Panc1 (cell line): ENCODE measurements at regions not wholly inside any gene's neighbourhood (a gene's known extent, or its start where the extent isn't known, plus 50 kb on each side); places are given as distances from the start of the nearest gene placed in this dataset.

ENCODE experiments used
- ATAC-seq: fragments of 200-7000 bp; cut with Tn5 transposase; 2 replicates; pipeline ENCODE4 v1.9.1; 2020; ENCODE audit warnings: mild to moderate bottlenecking, moderate library complexity
- BruUV-seq: library from RNA; stranded (reverse); fragments of 400-500 nt; replicated peaks from 2 replicates; lab custom pipeline; 2021; lab: Mats Ljungman, UMichigan
- CTCF ChIA-PET: fragments of 300-600 bp; sonication (Branson Sonifier 250); formaldehyde crosslinking; loops from one replicate; lab custom pipeline; 2022; ENCODE audit warnings: antibody characterized with exemption; lab: Charles Lee
- POLR2A ChIA-PET: fragments of 300-600 bp; sonication (Branson Sonifier 250); formaldehyde crosslinking; loops from one replicate; lab custom pipeline; 2022; ENCODE audit warnings: antibody characterized with exemption; lab: Charles Lee
- DNase-seq: peaks from one replicate; pipeline ENCODE4 v3.0.0-alpha.2; 2010; ENCODE audit warnings: low read depth, low spot score
- H3K27ac ChIP-seq: 2 replicates; pipeline ENCODE4 v1.5.1; 2011; ENCODE audit warnings: mild to moderate bottlenecking, low read length, inconsistent platforms
- H3K27me3 ChIP-seq: fragments of 200-500 bp; sonication (Bioruptor generic); 2 replicates; pipeline ENCODE4 v1.6.0; 2014; ENCODE audit warnings: low read length, inconsistent platforms; ENCODE audit not compliant: control insufficient read depth, insufficient read depth
- H3K36me3 ChIP-seq: fragments of 200-500 bp; sonication (Bioruptor generic); 2 replicates; pipeline ENCODE4 v1.5.1; 2014; ENCODE audit warnings: inconsistent platforms, mild to moderate bottlenecking, low read length, moderate library complexity; ENCODE audit not compliant: control insufficient read depth, insufficient read depth
- H3K4me1 ChIP-seq: 2 replicates; pipeline ENCODE4 v1.5.1; 2011; ENCODE audit warnings: inconsistent platforms, mild to moderate bottlenecking, low read length, moderate library complexity; ENCODE audit not compliant: control insufficient read depth, insufficient read depth
- H3K4me3 ChIP-seq, 2 experiments: 2 replicates each; pipeline ENCODE4 v1.5.1; 2011 to 2012; ENCODE audit warnings: low read depth in 2 of 2, low read length in 2 of 2, mild to moderate bottlenecking in 2 of 2, inconsistent platforms in 1 of 2, moderate library complexity in 1 of 2
- H3K9me3 ChIP-seq: fragments of 200-500 bp; sonication (Bioruptor generic); 2 replicates; pipeline ENCODE4 v1.5.1; 2014; ENCODE audit warnings: low read depth, mild to moderate bottlenecking, inconsistent platforms, low read length, moderate library complexity; ENCODE audit not compliant: control insufficient read depth, insufficient read depth
- POLR2AphosphoS5 ChIP-seq: IDR thresholded peaks from 2 replicates; pipeline ENCODE4 v1.6.1; 2012; ENCODE audit warnings: mild to moderate bottlenecking, low read depth, low read length, moderate library complexity
- SIN3A ChIP-seq: IDR thresholded peaks from 2 replicates; pipeline ENCODE4 v1.6.1; 2012; ENCODE audit warnings: low read depth, mild to moderate bottlenecking, low read length, moderate library complexity, borderline replicate concordance; ENCODE audit not compliant: insufficient read depth
- TCF7L2 ChIP-seq: IDR thresholded peaks from 2 replicates; pipeline ENCODE4 v1.6.1; 2011; ENCODE audit warnings: mild to moderate bottlenecking, low read depth, low read length, inconsistent platforms
- in situ Hi-C: cut with HindIII; loops from 2 replicates; pipeline ENCODE4 v1.10.0; 2016; ENCODE audit warnings: low sequenced_read_pairs, low pct_unique_long_range_greater_than_20kb
- intact Hi-C: fragments of 100-400 bp; cut with micrococcal nuclease; formaldehyde crosslinking; loops from one replicate; pipeline ENCODE4 v1.10.0; 2022; ENCODE audit not compliant: unreplicated experiment
- TF ChIP-seq, protein P1 (sequence below), 2 experiments: IDR thresholded peaks; 2 replicates each; pipeline ENCODE4 v1.6.1; 2011 to 2012; ENCODE audit warnings: low read depth in 2 of 2, control low read depth in 1 of 2, low read length in 1 of 2, mild to moderate bottlenecking in 1 of 2, moderate library complexity in 1 of 2; ENCODE audit not compliant: insufficient read depth in 1 of 2
- TF ChIP-seq, protein P2 (sequence below): fragments of 450-650 bp; IDR thresholded peaks from 2 replicates; pipeline ENCODE4 v1.5.1; 2017; ENCODE audit warnings: mild to moderate bottlenecking

- BruUV-seq = no TSS peak
- H3K4me1 ChIP-seq = no peaks in the 10 kb centered on the region
- H3K27ac ChIP-seq = no peak overlapping the region
- ChIA-PET CTCF (no interaction called here), POLR2A (no interaction called here)
- TF ChIP-seq SIN3A (no peak), POLR2AphosphoS5 (no peak), TCF7L2 (no peak)
- TF ChIP-seq, protein P1, sequence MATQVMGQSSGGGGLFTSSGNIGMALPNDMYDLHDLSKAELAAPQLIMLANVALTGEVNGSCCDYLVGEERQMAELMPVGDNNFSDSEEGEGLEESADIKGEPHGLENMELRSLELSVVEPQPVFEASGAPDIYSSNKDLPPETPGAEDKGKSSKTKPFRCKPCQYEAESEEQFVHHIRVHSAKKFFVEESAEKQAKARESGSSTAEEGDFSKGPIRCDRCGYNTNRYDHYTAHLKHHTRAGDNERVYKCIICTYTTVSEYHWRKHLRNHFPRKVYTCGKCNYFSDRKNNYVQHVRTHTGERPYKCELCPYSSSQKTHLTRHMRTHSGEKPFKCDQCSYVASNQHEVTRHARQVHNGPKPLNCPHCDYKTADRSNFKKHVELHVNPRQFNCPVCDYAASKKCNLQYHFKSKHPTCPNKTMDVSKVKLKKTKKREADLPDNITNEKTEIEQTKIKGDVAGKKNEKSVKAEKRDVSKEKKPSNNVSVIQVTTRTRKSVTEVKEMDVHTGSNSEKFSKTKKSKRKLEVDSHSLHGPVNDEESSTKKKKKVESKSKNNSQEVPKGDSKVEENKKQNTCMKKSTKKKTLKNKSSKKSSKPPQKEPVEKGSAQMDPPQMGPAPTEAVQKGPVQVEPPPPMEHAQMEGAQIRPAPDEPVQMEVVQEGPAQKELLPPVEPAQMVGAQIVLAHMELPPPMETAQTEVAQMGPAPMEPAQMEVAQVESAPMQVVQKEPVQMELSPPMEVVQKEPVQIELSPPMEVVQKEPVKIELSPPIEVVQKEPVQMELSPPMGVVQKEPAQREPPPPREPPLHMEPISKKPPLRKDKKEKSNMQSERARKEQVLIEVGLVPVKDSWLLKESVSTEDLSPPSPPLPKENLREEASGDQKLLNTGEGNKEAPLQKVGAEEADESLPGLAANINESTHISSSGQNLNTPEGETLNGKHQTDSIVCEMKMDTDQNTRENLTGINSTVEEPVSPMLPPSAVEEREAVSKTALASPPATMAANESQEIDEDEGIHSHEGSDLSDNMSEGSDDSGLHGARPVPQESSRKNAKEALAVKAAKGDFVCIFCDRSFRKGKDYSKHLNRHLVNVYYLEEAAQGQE (IDR thresholded peaks at IDR 0.05; ENCODE audit: insufficient read depth in 1 of 2, low read depth in 2 of 2, low read length in 1 of 2) = no peak
- TF ChIP-seq, protein P2, sequence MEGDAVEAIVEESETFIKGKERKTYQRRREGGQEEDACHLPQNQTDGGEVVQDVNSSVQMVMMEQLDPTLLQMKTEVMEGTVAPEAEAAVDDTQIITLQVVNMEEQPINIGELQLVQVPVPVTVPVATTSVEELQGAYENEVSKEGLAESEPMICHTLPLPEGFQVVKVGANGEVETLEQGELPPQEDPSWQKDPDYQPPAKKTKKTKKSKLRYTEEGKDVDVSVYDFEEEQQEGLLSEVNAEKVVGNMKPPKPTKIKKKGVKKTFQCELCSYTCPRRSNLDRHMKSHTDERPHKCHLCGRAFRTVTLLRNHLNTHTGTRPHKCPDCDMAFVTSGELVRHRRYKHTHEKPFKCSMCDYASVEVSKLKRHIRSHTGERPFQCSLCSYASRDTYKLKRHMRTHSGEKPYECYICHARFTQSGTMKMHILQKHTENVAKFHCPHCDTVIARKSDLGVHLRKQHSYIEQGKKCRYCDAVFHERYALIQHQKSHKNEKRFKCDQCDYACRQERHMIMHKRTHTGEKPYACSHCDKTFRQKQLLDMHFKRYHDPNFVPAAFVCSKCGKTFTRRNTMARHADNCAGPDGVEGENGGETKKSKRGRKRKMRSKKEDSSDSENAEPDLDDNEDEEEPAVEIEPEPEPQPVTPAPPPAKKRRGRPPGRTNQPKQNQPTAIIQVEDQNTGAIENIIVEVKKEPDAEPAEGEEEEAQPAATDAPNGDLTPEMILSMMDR = no peak
- ATAC-seq = no peak
- no peak for DNase-seq
- in situ Hi-C loops (no loop called here), intact Hi-C loops (no loop called here)
- no peaks in the 10 kb centered on the region for H3K27me3 ChIP-seq
- no peaks in the 10 kb centered on the region for H3K9me3 ChIP-seq
- H3K36me3 ChIP-seq = no peaks in the 10 kb centered on the region
- no peak overlapping the region for H3K4me3 ChIP-seq
Measured at GRCh38 chr12:92993259-92993658, 64.2 kb upstream of the EEA1 start.

- DNase-seq (no peak), ATAC-seq (no peak)
- CTCF ChIA-PET = no interaction called here
- Histone ChIP-seq H3K9me3 (no peaks in the 10 kb centered on the region), H3K4me1 (no peaks in the 10 kb centered on the region), H3K27me3 (no peaks in the 10 kb centered on the region), H3K36me3 (no peaks in the 10 kb centered on the region), H3K27ac (no peak overlapping the region), H3K4me3 (no peak overlapping the region)
- POLR2A ChIA-PET = no interaction called here
- in situ Hi-C loops = no loop called here
- no peak for TF ChIP-seq SIN3A
- TF ChIP-seq, protein P1 (IDR thresholded peaks at IDR 0.05; ENCODE audit: insufficient read depth in 1 of 2, low read depth in 2 of 2, low read length in 1 of 2) = no peak
- TF ChIP-seq, protein P2 = no peak
- no peak for TF ChIP-seq POLR2AphosphoS5
- TF ChIP-seq TCF7L2 = no peak
- BruUV-seq = no TSS peak
- intact Hi-C loops = no loop called here
Measured at GRCh38 chr12:92995258-92995903, 66.3 kb upstream of the EEA1 start.
